Naive B cell (primary cell): ENCODE measurements at regions not wholly inside any gene's neighbourhood (a gene's known extent, or its start where the extent isn't known, plus 50 kb on each side); places are given as distances from the start of the nearest gene placed in this dataset.

Source experiments
- ATAC-seq, 2 donors: fragments of 150-1000 bp; cut with Tn5 transposase; 2 replicates each; pipeline ENCODE4 v1.10.0; 2021; ENCODE audit warnings: low read depth in 2 of 2, mild to moderate bottlenecking in 2 of 2, moderate library complexity in 2 of 2
- DNase-seq: peaks from one replicate; pipeline ENCODE4 v3.0.0; 2022
- H3K27ac Mint-ChIP-seq, 6 donors: one replicate each; pipeline ENCODE4 v1.8.0; 2020 to 2022; ENCODE audit warnings: mild to moderate bottlenecking in 6 of 6, mixed read lengths in 6 of 6, moderate library complexity in 5 of 6, inconsistent platforms in 2 of 6
- H3K27me3 Mint-ChIP-seq, 3 donors: one replicate each; pipeline ENCODE4 v1.8.0; 2021 to 2022; ENCODE audit warnings: mixed read lengths in 3 of 3, mild to moderate bottlenecking in 1 of 3
- H3K36me3 Mint-ChIP-seq, 2 donors: one replicate each; pipeline ENCODE4 v1.8.0; 2020 to 2022; ENCODE audit warnings: mixed read lengths in 2 of 2, inconsistent platforms in 1 of 2, mild to moderate bottlenecking in 1 of 2
- H3K4me1 Mint-ChIP-seq, 3 donors: one replicate each; pipeline ENCODE4 v1.8.0; 2020 to 2022; ENCODE audit warnings: mixed read lengths in 3 of 3, inconsistent platforms in 1 of 3, mild to moderate bottlenecking in 1 of 3, moderate library complexity in 1 of 3
- H3K4me3 Mint-ChIP-seq, 8 donors: one replicate each; pipeline ENCODE4 v1.8.0; 2020 to 2022; ENCODE audit warnings: mild to moderate bottlenecking in 8 of 8, mixed read lengths in 8 of 8, moderate library complexity in 8 of 8, inconsistent platforms in 2 of 8
- H3K9me3 Mint-ChIP-seq, 7 donors: one replicate each; pipeline ENCODE4 v1.8.0; 2020 to 2022; ENCODE audit warnings: mixed read lengths in 7 of 7, mild to moderate bottlenecking in 5 of 7, inconsistent platforms in 2 of 7, moderate library complexity in 1 of 7

DNA sequence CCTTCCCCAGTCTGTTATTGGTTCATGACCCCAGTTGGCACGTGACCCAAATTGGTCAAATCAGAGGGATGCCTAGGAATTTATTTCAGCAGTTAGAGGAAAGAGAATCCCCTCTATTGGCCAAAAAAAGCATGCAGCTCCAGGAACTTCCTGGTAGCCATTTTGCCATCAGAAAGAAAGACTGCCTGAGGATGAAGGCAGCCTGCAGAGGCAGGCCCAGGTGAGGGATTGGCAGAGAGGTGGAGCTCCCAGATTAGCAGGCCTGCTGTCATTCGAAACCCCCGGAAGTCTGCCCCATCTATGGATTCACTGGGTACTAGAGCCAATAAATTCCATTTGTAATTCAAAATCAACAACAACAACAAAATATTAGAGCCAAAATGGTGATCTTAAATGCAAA is 207.6 kb downstream of the CWF19L2 start:
- DNase-seq (no peak), ATAC-seq (no peak)
- Mint-ChIP-seq H3K4me1 (no peaks in the 10 kb centered on the region), H3K36me3 (no peaks in the 10 kb centered on the region), H3K27ac (no peak overlapping the region), H3K27me3 (peaks cover 0 to 6% (median 3%) of the 10 kb centered on the region in 3 donors), H3K9me3 (peaks cover 0 to 2% (median 0%) of the 10 kb centered on the region in 7 donors), H3K4me3 (no peak overlapping the region)

DNA sequence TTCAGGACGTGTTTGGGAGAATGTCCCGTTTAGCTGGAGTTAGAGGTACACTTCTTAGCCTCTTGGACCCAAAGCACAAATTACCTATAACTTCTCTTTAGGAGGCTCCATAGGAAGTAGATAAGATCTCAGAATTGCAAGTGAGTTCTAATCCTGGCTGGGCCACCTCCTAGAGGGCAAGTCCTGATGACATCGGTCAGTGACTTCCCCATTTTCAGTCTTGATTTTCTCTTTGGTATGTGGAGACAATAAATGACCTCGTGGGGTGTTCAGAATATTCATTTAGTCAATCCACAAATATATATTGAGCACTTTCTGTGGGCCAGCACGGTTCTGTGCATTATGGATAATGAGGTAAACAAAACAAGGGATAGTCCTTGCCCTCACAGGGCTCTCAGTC is 208.6 kb downstream of the CWF19L2 start:
- no peak for DNase-seq
- no peak overlapping the region for H3K4me3 Mint-ChIP-seq
- no peaks in the 10 kb centered on the region for H3K4me1 Mint-ChIP-seq
- H3K36me3 Mint-ChIP-seq: no peaks in the 10 kb centered on the region
- peaks cover 0 to 2% (median 0%) of the 10 kb centered on the region in 7 donors for H3K9me3 Mint-ChIP-seq
- peaks cover 0 to 6% (median 0%) of the 10 kb centered on the region in 3 donors for H3K27me3 Mint-ChIP-seq
- no peak overlapping the region for H3K27ac Mint-ChIP-seq
- no peak for ATAC-seq

DNA sequence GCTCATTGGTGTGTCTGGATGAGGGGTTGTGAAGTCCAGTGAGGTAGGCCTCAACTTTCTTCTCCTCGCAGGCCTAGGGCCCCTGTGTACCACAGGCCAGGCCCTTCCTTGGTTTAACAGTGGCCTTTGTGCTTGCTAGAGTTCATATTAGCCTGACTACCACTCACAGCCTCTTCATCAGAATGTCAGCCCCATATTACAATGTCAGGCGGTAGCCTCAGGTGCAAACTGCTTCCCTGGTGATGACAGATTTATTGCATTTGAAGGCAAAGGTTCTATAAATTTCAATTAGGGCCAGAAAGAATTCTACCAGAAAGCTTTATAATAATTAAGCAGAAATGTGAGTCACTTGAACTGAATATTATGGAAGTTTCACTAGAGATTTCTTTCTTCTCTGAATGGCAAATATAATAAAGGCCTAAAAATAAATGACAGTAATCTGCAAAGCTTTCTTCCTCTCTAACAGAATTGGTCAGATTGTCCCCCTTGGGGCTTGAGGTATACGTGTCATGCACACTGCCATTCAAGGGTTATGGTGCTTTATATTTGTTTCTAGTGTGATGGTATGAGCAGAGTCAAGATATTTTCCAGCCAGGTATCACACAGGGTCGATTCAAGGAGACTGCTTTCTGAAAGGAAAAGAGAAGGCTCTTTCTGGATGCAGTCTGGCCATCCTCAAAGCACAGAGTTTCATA is 210.3 kb downstream of the CWF19L2 start:
- Mint-ChIP-seq H3K27ac (no peak overlapping the region), H3K4me1 (no peaks in the 10 kb centered on the region), H3K9me3 (no peaks in the 10 kb centered on the region), H3K36me3 (no peaks in the 10 kb centered on the region), H3K4me3 (no peak overlapping the region), H3K27me3 (peaks cover 0 to 2% (median 0%) of the 10 kb centered on the region in 3 donors)
- DNase-seq (no peak), ATAC-seq (no peak)

DNA sequence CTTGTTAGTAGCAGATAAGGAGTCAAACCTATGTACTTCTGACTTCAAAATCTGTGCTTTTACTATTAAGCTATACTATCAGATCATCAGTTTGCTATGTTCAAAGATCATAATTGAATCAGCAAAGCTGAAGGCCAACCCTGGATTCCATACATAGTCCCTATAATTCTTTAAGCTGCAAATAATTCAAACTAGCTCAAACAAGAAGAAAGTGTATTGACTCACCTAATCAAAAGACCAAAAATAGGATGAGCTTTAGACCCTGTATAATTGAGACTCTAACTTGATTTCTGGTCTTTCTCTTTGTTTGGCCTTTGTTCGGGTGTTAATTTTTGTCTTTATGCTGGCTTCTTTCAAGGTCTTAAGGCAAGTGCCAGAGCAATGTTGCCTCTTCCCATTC is 213.7 kb downstream of the CWF19L2 start:
- H3K36me3 Mint-ChIP-seq: no peaks in the 10 kb centered on the region
- no peaks in the 10 kb centered on the region for H3K4me1 Mint-ChIP-seq
- DNase-seq (no peak), ATAC-seq (no peak)
- H3K9me3 Mint-ChIP-seq: peaks cover 0 to under 1% (median 0%) of the 10 kb centered on the region in 7 donors
- H3K4me3 Mint-ChIP-seq: no peak overlapping the region
- no peak overlapping the region for H3K27ac Mint-ChIP-seq
- H3K27me3 Mint-ChIP-seq: peaks cover 0 to 4% (median 0%) of the 10 kb centered on the region in 3 donors

DNA sequence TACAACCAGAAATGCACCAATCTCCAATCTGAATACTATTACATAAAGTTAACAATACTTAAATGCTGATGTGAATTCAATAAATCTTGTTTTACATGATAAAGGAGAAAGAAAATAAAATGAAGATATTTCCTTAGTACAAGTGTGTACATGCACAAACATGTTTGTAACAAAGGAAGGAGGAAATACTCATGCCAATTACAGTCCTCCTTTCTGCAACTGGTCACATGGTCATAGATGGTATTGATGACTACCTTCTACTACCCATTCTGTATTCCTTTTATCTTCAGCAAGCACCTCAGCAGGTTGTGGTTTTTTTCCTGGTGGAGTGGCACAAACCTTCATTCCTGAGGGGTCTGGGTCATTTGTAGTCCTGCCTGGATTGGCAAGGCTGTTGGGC is 214.2 kb upstream of the GUCY1A2 start:
- Mint-ChIP-seq H3K4me3 (no peak overlapping the region), H3K4me1 (no peaks in the 10 kb centered on the region), H3K27ac (no peak overlapping the region), H3K9me3 (peaks cover 6 to 36% (median 11%) of the 10 kb centered on the region in 7 donors), H3K36me3 (peaks cover 0 to 7% of the 10 kb centered on the region in 2 donors), H3K27me3 (no peaks in the 10 kb centered on the region)
- no peak for ATAC-seq
- DNase-seq: no peak

DNA sequence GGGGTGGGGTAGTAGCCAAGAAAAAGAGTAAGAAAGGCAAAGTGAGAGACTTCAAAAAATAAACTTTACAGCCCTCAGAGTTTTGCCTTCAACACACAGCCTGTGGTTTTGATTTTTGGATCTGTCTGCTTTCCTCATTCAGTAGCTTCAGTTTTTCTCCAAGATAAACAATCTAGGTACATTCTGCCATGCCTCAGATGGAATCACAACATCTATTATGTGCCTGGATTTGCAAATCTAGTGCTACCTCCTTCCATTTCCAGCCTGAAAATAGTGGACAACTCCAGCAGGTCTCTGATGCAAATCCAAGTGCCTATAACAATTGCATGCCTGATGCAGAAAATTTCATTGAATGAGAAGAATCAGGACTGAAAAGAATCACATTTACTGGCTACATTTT is 206.6 kb upstream of the GUCY1A2 start:
- ATAC-seq (no peak), DNase-seq (no peak)
- Mint-ChIP-seq H3K4me1 (no peaks in the 10 kb centered on the region), H3K9me3 (peaks cover 0 to 17% (median 5%) of the 10 kb centered on the region in 7 donors), H3K4me3 (no peak overlapping the region), H3K27ac (no peak overlapping the region), H3K36me3 (no peaks in the 10 kb centered on the region), H3K27me3 (no peaks in the 10 kb centered on the region)

DNA sequence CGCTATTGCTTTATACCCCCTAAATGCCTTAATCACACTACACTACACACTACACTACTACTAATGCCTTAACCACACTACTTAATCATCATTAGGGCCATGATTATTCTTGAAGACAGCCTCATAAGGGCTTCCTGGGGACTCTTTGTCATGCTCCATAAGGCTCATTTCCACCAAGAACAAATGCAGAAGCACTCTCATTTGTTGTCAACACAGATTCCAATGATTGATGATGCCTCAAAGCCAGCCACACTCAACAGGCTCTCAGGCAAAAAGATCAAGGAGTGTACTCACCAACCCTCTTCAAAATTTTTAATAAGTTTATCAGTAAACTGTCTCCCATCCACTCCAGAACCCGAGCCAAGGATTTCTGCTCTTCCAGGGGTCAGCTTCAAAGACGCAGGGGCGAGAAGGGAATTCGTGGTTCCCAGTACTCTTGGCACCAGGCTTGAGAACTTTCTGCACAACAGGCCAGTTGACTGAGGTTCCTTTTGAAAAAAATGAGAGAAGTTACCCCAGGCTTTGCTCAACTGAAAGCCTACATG is 204.7 kb upstream of the GUCY1A2 start:
- DNase-seq (no peak), ATAC-seq (no peak)
- no peaks in the 10 kb centered on the region for H3K4me1 Mint-ChIP-seq
- no peak overlapping the region for H3K4me3 Mint-ChIP-seq
- peaks cover 0 to 6% (median 3%) of the 10 kb centered on the region in 7 donors for H3K9me3 Mint-ChIP-seq
- no peaks in the 10 kb centered on the region for H3K27me3 Mint-ChIP-seq
- H3K27ac Mint-ChIP-seq: peak overlapping the region in 1 of 6 donors; percentile 60
- no peaks in the 10 kb centered on the region for H3K36me3 Mint-ChIP-seq

DNA sequence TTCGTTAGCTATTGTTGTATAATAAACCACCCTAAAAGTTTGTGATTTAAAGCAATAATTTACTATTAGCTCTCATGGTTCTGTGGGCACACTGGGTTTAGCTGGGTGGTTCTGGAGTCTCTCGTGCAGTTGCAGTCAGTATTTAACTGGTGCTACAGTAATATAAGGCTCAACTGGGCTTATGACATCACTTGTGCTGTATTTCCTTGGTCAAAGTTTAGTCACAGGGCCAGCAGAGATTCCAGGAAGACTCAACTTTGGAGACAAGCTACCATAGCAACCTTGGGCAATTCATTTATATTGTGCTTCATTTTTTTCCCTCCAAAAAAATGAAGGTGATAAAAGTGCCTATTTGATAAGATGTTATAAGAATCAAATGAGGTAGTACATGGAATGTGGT is 204.2 kb upstream of the GUCY1A2 start:
- H3K36me3 Mint-ChIP-seq: no peaks in the 10 kb centered on the region
- H3K4me3 Mint-ChIP-seq: no peak overlapping the region
- no peak for DNase-seq
- no peaks in the 10 kb centered on the region for H3K27me3 Mint-ChIP-seq
- peaks cover 0 to 6% (median 3%) of the 10 kb centered on the region in 7 donors for H3K9me3 Mint-ChIP-seq
- no peak overlapping the region for H3K27ac Mint-ChIP-seq
- no peaks in the 10 kb centered on the region for H3K4me1 Mint-ChIP-seq
- ATAC-seq: no peak

DNA sequence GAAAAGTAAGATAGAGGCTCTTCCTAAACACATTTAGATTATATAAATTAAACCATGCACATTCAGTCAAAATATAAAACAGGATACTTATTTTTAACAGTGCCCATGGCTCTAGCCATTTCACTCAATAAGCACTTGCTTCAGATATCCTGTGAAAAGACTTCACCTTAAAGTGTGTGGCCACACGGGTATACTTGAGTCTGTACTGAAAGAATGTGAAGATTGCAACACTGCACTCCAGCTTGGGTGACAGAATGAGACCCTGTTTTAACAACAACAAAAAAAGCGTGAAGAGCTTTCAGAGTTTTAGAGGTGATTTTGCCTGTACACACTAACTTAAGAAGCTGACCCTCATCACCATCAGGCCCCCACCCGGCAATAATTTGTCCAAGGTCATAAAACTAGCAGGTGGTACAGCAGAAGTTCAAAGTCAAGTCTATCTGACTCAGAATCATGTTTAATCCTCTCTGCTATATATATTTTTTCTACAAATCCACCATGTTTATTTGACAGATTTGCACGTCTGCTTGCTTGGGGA is 203.5 kb upstream of the GUCY1A2 start:
- Mint-ChIP-seq H3K36me3 (no peaks in the 10 kb centered on the region), H3K9me3 (peaks cover 0 to 6% (median 3%) of the 10 kb centered on the region in 7 donors), H3K27me3 (no peaks in the 10 kb centered on the region), H3K27ac (no peak overlapping the region), H3K4me1 (no peaks in the 10 kb centered on the region), H3K4me3 (no peak overlapping the region)
- ATAC-seq (no peak), DNase-seq (no peak)

DNA sequence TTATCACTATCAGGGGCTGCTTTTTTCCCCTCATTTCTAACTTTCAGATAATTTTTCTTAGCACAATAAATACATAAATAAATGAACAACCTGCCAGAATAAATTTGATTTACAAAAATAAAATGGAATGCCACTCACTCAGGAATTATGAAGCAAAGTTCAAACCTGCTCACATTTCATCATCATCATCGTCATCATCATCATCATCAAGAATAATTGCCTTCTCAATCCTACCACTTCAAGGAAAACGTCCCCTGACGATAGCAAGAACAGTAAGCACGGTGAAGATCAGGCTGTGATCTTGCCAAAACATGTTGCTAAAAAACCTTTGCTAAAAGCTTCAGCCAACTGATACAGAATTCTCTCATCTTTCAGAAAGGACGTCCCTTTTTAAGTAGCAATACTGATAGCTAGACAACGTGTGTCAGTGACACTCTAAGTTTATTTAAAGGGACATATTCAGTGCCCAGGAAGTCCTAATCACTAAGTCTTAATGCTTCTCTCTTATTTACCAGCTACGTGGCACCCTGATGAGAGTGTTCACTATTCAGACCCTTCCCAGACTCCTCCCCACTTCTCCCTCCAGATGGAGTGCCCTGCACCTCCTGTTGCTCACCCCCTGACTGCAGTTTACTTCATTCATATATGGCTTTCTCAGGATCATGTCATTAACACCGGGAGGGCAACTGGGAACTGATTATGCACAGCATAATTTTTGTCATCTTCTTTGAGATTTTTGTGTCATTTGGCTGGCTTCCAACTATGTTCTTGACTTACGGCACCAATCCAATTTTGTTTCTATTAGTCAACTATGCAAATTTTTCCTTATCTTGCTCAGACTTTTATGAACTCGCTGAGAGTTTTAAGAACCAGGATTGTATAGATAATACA is 200.1 kb upstream of the GUCY1A2 start:
- H3K4me1 Mint-ChIP-seq: no peaks in the 10 kb centered on the region
- H3K27me3 Mint-ChIP-seq: no peaks in the 10 kb centered on the region
- DNase-seq (no peak), ATAC-seq (no peak)
- peaks cover 0 to 3% (median 0%) of the 10 kb centered on the region in 7 donors for H3K9me3 Mint-ChIP-seq
- no peaks in the 10 kb centered on the region for H3K36me3 Mint-ChIP-seq
- no peak overlapping the region for H3K27ac Mint-ChIP-seq
- no peak overlapping the region for H3K4me3 Mint-ChIP-seq

DNA sequence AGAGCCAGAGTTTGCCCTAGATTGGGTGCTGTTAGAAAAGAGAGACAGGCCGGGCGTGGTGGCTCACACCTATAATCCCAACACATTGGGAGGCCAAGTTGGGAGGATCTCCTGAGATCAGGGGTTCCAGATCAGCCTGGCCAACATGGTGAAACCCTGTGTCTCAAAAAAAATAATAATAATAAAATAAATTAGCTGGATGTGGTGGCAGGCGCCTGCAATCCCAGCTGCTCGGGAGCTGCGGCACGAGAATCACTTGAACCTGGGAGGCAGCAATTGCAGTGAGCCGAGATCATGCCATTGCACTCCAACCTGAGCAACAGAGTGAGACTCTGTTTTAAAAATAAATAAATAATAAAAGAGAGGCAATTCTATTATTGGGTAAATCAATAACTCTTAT is 199.2 kb upstream of the GUCY1A2 start:
- Mint-ChIP-seq H3K4me3 (no peak overlapping the region), H3K27me3 (no peaks in the 10 kb centered on the region), H3K27ac (no peak overlapping the region), H3K36me3 (no peaks in the 10 kb centered on the region), H3K9me3 (peaks cover 0 to 3% (median 0%) of the 10 kb centered on the region in 7 donors), H3K4me1 (no peaks in the 10 kb centered on the region)
- ATAC-seq: no peak
- no peak for DNase-seq

DNA sequence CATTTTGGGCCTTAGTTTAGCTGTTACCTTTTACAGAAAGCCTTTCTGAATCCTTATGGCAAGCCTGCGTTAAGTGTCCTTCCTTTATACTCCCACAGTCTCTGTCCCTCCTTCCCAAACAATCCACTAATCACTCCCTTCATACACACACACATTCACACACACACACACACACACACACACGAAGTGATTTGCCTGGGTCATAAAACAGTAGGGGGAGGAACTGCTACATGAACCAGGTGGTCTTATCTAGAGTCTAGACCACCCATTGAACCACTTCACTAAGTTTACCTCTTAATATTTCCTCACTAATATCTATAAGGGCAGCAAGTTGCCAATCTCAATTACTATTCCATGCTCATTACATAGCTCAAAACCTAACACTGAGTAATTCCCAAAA is 196.7 kb upstream of the GUCY1A2 start:
- Mint-ChIP-seq H3K9me3 (peaks cover 0 to 7% (median 0%) of the 10 kb centered on the region in 7 donors), H3K36me3 (no peaks in the 10 kb centered on the region), H3K4me1 (no peaks in the 10 kb centered on the region), H3K4me3 (no peak overlapping the region), H3K27me3 (no peaks in the 10 kb centered on the region), H3K27ac (no peak overlapping the region)
- ATAC-seq: no peak
- DNase-seq: no peak

DNA sequence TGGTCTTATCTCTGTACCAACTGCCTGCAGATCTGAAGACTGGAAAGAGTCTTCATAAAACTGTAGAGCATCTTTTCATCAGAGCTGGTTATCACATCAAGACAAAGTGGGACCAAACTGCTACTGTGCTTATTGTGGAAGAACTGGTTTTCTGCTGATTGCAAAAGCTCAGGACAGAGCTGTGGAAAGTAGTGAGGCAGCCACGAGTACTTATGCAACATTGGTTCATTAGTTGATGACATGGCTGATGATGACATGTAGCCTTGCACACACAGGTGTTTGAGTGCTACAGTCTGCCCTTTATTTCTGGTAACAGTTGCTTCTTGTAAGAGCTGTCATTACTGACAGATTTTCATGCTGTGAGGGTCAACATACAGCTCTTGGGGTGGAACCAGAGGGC is 185.4 kb upstream of the GUCY1A2 start:
- Mint-ChIP-seq H3K27me3 (no peaks in the 10 kb centered on the region), H3K9me3 (peaks cover 0 to 23% (median 11%) of the 10 kb centered on the region in 7 donors), H3K4me1 (no peaks in the 10 kb centered on the region), H3K27ac (no peak overlapping the region), H3K36me3 (no peaks in the 10 kb centered on the region), H3K4me3 (no peak overlapping the region)
- no peak for DNase-seq
- no peak for ATAC-seq
